ENCODE measurements at regions not wholly inside any gene's neighbourhood (a gene's known extent, or its start where the extent isn't known, plus 50 kb on each side); places are given as distances from the start of the nearest gene placed in this dataset.

DNA sequence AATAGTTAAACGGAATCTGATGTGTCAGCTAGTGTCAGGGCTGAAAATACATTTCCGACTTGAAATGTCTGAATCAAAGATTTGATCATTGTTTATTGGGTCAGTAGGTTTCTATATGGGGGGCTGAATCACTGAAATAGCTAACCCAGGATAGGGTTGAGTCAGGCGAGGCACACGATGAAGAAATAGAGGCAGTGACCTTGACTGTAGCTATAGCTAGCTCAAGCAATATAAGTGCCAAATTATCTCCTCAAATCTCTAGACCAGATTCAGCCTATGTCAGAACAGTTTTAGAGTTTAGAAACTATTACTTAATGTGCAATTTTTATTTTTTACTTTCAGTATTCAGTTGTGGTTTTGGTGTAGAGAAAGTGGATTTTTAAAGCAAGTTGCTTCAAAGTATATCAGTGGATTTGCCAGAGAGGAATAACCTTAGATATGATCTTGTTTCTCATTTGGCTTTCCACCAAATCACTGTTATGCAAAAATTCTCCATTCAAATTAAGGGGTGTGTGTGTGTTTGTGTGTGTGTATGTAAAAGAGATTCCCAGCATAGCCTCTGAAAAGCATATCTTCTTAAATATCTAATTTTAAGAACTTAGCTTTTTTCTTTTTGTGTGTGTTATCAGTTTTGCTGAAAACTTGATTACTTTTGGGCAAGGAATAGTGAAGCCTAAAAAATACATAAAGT, 100.3 kb upstream of the RPL34 start (continued):
- TF ChIP-seq, protein P1, sequence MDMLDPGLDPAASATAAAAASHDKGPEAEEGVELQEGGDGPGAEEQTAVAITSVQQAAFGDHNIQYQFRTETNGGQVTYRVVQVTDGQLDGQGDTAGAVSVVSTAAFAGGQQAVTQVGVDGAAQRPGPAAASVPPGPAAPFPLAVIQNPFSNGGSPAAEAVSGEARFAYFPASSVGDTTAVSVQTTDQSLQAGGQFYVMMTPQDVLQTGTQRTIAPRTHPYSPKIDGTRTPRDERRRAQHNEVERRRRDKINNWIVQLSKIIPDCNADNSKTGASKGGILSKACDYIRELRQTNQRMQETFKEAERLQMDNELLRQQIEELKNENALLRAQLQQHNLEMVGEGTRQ (IDR thresholded peaks at IDR 0.05; ENCODE audit: borderline replicate concordance, low read depth, low read length) = no peak
- no peak for TF ChIP-seq MXI1 (IDR thresholded peaks at IDR 0.05; ENCODE audit: low read depth, low read length)
- TF ChIP-seq, protein P2, sequence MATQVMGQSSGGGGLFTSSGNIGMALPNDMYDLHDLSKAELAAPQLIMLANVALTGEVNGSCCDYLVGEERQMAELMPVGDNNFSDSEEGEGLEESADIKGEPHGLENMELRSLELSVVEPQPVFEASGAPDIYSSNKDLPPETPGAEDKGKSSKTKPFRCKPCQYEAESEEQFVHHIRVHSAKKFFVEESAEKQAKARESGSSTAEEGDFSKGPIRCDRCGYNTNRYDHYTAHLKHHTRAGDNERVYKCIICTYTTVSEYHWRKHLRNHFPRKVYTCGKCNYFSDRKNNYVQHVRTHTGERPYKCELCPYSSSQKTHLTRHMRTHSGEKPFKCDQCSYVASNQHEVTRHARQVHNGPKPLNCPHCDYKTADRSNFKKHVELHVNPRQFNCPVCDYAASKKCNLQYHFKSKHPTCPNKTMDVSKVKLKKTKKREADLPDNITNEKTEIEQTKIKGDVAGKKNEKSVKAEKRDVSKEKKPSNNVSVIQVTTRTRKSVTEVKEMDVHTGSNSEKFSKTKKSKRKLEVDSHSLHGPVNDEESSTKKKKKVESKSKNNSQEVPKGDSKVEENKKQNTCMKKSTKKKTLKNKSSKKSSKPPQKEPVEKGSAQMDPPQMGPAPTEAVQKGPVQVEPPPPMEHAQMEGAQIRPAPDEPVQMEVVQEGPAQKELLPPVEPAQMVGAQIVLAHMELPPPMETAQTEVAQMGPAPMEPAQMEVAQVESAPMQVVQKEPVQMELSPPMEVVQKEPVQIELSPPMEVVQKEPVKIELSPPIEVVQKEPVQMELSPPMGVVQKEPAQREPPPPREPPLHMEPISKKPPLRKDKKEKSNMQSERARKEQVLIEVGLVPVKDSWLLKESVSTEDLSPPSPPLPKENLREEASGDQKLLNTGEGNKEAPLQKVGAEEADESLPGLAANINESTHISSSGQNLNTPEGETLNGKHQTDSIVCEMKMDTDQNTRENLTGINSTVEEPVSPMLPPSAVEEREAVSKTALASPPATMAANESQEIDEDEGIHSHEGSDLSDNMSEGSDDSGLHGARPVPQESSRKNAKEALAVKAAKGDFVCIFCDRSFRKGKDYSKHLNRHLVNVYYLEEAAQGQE (IDR thresholded peaks at IDR 0.05; ENCODE audit: low read depth, low read length) = no peak
- no peak for TF ChIP-seq JUND (IDR thresholded peaks at IDR 0.05)
- TF ChIP-seq SMC3 (IDR thresholded peaks at IDR 0.05; ENCODE audit: low read depth, low read length) = no peak
- no peak for TF ChIP-seq YY1 (IDR thresholded peaks at IDR 0.05; ENCODE audit: low read depth)
- TF ChIP-seq RCOR1 (IDR thresholded peaks at IDR 0.05; ENCODE audit: low read length) = no peak
- TF ChIP-seq FOXJ3 (CRISPR knock-in tag; IDR thresholded peaks at IDR 0.05) = no peak
- no peak for TF ChIP-seq EZH2phosphoT487 (IDR thresholded peaks at IDR 0.05; ENCODE audit: borderline replicate concordance, low read depth)

DNA sequence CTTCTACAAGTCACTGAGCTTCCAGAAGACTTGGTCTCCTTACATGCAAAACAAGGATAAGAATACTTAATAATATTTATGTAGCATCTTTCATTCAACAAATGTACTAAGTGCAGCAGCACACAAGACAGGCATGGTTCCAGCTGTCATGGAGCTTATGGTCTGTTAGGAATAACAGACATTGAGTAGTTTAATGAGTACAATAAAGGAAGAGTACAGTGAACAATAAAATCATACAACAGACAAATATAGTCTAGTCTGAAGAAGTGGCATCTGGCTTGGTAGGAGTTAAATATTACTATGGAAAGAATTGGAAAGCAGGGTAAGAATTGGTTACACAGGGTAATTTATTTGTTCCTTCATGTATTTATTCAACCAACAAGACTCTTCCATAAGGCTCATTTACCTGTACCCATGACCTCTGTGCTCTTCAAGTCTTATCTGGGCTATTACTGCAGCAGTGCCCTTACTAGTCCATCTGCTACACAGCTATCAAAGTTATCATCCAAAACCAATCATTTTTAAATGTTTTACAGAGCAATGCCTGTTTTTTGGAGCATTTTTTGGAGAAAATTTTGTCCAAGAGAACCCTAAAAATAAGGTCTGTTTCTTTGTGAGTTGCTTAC, 101.1 kb upstream of the RPL34 start:
- Histone ChIP-seq H2AFZ (ENCODE audit: low read depth) (no peak overlapping the region), H4K20me1 (ENCODE audit: insufficient read depth) (no peaks in the 10 kb centered on the region), H3K79me2 (ENCODE audit: insufficient read depth) (no peaks in the 10 kb centered on the region), H3K9ac (no peak overlapping the region), H3F3A (replicated peaks; ENCODE audit: insufficient read depth) (no peaks in the 10 kb centered on the region), H3K9me3 (no peaks in the 10 kb centered on the region), H3K4me2 (no peak overlapping the region), H3K36me3 (replicated peaks in 1 of 2; ENCODE audit: control insufficient read depth in 1 of 2, insufficient read depth in 2 of 2, low read length in 1 of 2) (no peaks in the 10 kb centered on the region), H3K27me3 (ENCODE audit: insufficient read depth) (no peaks in the 10 kb centered on the region; the same call in 1 of the 2 replicates), H3K9me2 (no peaks in the 10 kb centered on the region), H3K27ac (ENCODE audit: low read depth in 2 of 2, low read length in 1 of 2) (no peak overlapping the region), H3K4me1 (ENCODE audit: control insufficient read depth in 1 of 2, insufficient read depth in 2 of 2, low read depth in 1 of 2, low read length in 1 of 2) (no peaks in the 10 kb centered on the region), H3K4me3 (ENCODE audit: low read depth in 2 of 2, low read length in 1 of 2) (no peak overlapping the region)
- no peak for DNase-seq
- POLR2A ChIA-PET = no interaction called here
- TF ChIP-seq FOXM1 (IDR thresholded peaks at IDR 0.05; ENCODE audit: low read depth) (no peak), SIN3A (IDR thresholded peaks at IDR 0.05; ENCODE audit: borderline replicate concordance, low read depth, low read length) (no peak), FOSL2 (IDR thresholded peaks at IDR 0.05; ENCODE audit: borderline replicate concordance, low read depth) (no peak)
- TF ChIP-seq, protein P3, sequence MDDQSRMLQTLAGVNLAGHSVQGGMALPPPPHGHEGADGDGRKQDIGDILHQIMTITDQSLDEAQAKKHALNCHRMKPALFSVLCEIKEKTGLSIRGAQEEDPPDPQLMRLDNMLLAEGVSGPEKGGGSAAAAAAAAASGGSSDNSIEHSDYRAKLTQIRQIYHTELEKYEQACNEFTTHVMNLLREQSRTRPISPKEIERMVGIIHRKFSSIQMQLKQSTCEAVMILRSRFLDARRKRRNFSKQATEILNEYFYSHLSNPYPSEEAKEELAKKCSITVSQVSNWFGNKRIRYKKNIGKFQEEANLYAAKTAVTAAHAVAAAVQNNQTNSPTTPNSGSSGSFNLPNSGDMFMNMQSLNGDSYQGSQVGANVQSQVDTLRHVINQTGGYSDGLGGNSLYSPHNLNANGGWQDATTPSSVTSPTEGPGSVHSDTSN (IDR thresholded peaks at IDR 0.05) = no peak
- CTCF ChIA-PET = interaction anchor here (0.7 to 1.6 kb wide), 2 partner anchors 488 to 500 kb away, joined by 3 to 4 read pairs; no protein-coding TSS in a partner anchor
